ENCODE measurements at regions not wholly inside any gene's neighbourhood (a gene's known extent, or its start where the extent isn't known, plus 50 kb on each side); places are given as distances from the start of the nearest gene placed in this dataset.

GRCh38 chr19:30824809-30825208 is 452.6 kb downstream of the ZNF536 start:
- WGBS = 99% methylated on average over 2 of the region's 2 CpGs
- Histone ChIP-seq H3K9me3 (no peaks in the 10 kb centered on the region), H3K4me3 (no peak overlapping the region), H3K27ac (no peak overlapping the region), H3K36me3 (no peaks in the 10 kb centered on the region), H3K4me1 (no peaks in the 10 kb centered on the region), H3K27me3 (no peaks in the 10 kb centered on the region)
- DNase-seq (ENCODE audit: low spot score in 2 of 2) = no peak
- TF ChIP-seq POLR2AphosphoS5 (IDR thresholded peaks at IDR 0.05) (no peak), CTCF (IDR thresholded peaks at IDR 0.05) (no peak), POLR2A (IDR thresholded peaks at IDR 0.05) (no peak), EP300 (IDR thresholded peaks at IDR 0.05) (no peak)

- Histone ChIP-seq H3K9me3 (no peaks in the 10 kb centered on the region), H3K4me1 (no peaks in the 10 kb centered on the region), H3K27ac (no peak overlapping the region), H3K36me3 (no peaks in the 10 kb centered on the region), H3K27me3 (no peaks in the 10 kb centered on the region), H3K4me3 (no peak overlapping the region)
- DNase-seq (ENCODE audit: low spot score in 2 of 2) = no peak
- TF ChIP-seq EP300 (IDR thresholded peaks at IDR 0.05) (no peak), CTCF (IDR thresholded peaks at IDR 0.05) (no peak), POLR2AphosphoS5 (IDR thresholded peaks at IDR 0.05) (no peak), POLR2A (IDR thresholded peaks at IDR 0.05) (no peak)
- whole genome bisulfite sequencing = 77% methylated on average over 3 of the region's 3 CpGs
Observed at GRCh38 chr19:30817965-30818567, 445.9 kb downstream of the ZNF536 start.

GRCh38 chr19:30817197-30817596 is 445.0 kb downstream of the ZNF536 start:
- no peaks in the 10 kb centered on the region for H3K27me3 ChIP-seq
- 74% methylated on average over 12 of the region's 12 CpGs for WGBS

GRCh38 chr19:30815889-30816580 is 443.9 kb downstream of the ZNF536 start:
- no peak overlapping the region for H3K4me3 ChIP-seq
- no peak overlapping the region for H3K27ac ChIP-seq
- H3K27me3 ChIP-seq = no peaks in the 10 kb centered on the region
- H3K36me3 ChIP-seq = no peaks in the 10 kb centered on the region
- TF ChIP-seq CTCF (IDR thresholded peaks at IDR 0.05) = no peak
- TF ChIP-seq POLR2AphosphoS5 (IDR thresholded peaks at IDR 0.05) = no peak
- TF ChIP-seq EP300 (IDR thresholded peaks at IDR 0.05) = no peak
- TF ChIP-seq POLR2A (IDR thresholded peaks at IDR 0.05) = no peak
- H3K4me1 ChIP-seq = no peaks in the 10 kb centered on the region
- H3K9me3 ChIP-seq = no peaks in the 10 kb centered on the region
- no peak for DNase-seq (ENCODE audit: low spot score in 2 of 2)

More at GRCh38 chr19:30817197-30817596, 445.0 kb downstream of the ZNF536 start:
- no peak overlapping the region for H3K4me3 ChIP-seq
- H3K27ac ChIP-seq = no peak overlapping the region
- no peaks in the 10 kb centered on the region for H3K9me3 ChIP-seq
- H3K4me1 ChIP-seq = no peaks in the 10 kb centered on the region
- H3K36me3 ChIP-seq = no peaks in the 10 kb centered on the region
- TF ChIP-seq POLR2A (IDR thresholded peaks at IDR 0.05) = no peak
- TF ChIP-seq POLR2AphosphoS5 (IDR thresholded peaks at IDR 0.05) = no peak
- TF ChIP-seq CTCF (IDR thresholded peaks at IDR 0.05) = no peak
- no peak for DNase-seq (ENCODE audit: low spot score in 2 of 2)

- Histone ChIP-seq H3K27ac (no peak overlapping the region), H3K27me3 (no peaks in the 10 kb centered on the region), H3K4me3 (no peak overlapping the region), H3K9me3 (no peaks in the 10 kb centered on the region), H3K36me3 (no peaks in the 10 kb centered on the region), H3K4me1 (no peaks in the 10 kb centered on the region)
- DNase-seq (ENCODE audit: low spot score in 2 of 2) = no peak
- no peak for TF ChIP-seq EP300 (IDR thresholded peaks at IDR 0.05)
- no peak for TF ChIP-seq CTCF (IDR thresholded peaks at IDR 0.05)
- TF ChIP-seq POLR2AphosphoS5 (IDR thresholded peaks at IDR 0.05) = no peak
- TF ChIP-seq POLR2A (IDR thresholded peaks at IDR 0.05) = no peak
- WGBS = 69% methylated on average over 8 of the region's 8 CpGs
Observed at GRCh38 chr19:30812099-30812678, 440.0 kb downstream of the ZNF536 start.
